SH-SY5Y (cell line): ENCODE measurements at regions not wholly inside any gene's neighbourhood (a gene's known extent, or its start where the extent isn't known, plus 50 kb on each side); places are given as distances from the start of the nearest gene placed in this dataset.

Experiments
- GATA2 ChIP-seq: IDR thresholded peaks from 2 replicates; pipeline ENCODE4 v1.6.1; 2011; ENCODE audit warnings: mild to moderate bottlenecking, low read depth, low read length
- GATA3 ChIP-seq: IDR thresholded peaks from 2 replicates; pipeline ENCODE4 v1.6.1; 2011; ENCODE audit warnings: low read depth, mild to moderate bottlenecking, low read length, moderate library complexity

- TF ChIP-seq GATA2, result no peak
- no peak for TF ChIP-seq GATA3
Observed at GRCh38 chr21:22981819-22982218, 1983.6 kb downstream of the NCAM2 start.
